ENCODE measurements at regions not wholly inside any gene's neighbourhood (a gene's known extent, or its start where the extent isn't known, plus 50 kb on each side); places are given as distances from the start of the nearest gene placed in this dataset.

GRCh38 chr7:46955531-46955930 is 626.4 kb downstream of the TNS3 start (continued):
- TF ChIP-seq POLR2AphosphoS5 (IDR thresholded peaks at IDR 0.05; ENCODE audit: low read depth, low read length) = no peak
- TF ChIP-seq SP1 (IDR thresholded peaks at IDR 0.05; ENCODE audit: low read depth) = no peak
- no peak for TF ChIP-seq JUND (IDR thresholded peaks at IDR 0.05)
- TF ChIP-seq ELF1 (IDR thresholded peaks at IDR 0.05; ENCODE audit: borderline replicate concordance, low read depth) = no peak
- no peak for TF ChIP-seq ZNF274 (IDR thresholded peaks at IDR 0.05; ENCODE audit: low read depth, low read length)

GRCh38 chr7:46954181-46954580 is 627.7 kb downstream of the TNS3 start:
- Histone ChIP-seq H3K27ac (ENCODE audit: low read depth, low read length) (no peak overlapping the region), H3K4me2 (ENCODE audit: low read length) (no peak overlapping the region), H3K79me2 (ENCODE audit: insufficient read depth, low read length) (no peaks in the 10 kb centered on the region), H3K9me3 (ENCODE audit: control insufficient read depth in 1 of 2, insufficient read depth in 1 of 2, low read depth in 1 of 2, low read length in 2 of 2) (no peaks in the 10 kb centered on the region), H3K9me2 (ENCODE audit: insufficient read depth) (no peaks in the 10 kb centered on the region), H3K36me3 (ENCODE audit: control insufficient read depth in 1 of 2, insufficient read depth in 2 of 2, low read length in 2 of 2) (no peaks in the 10 kb centered on the region), H3K4me1 (ENCODE audit: control insufficient read depth in 1 of 2, insufficient read depth in 2 of 2, low read length in 2 of 2) (no peaks in the 10 kb centered on the region), H3K27me3 (ENCODE audit: insufficient read depth, low read length) (no peaks in the 10 kb centered on the region), H3K4me3 (replicated peaks in 1 of 2; ENCODE audit: low read depth in 1 of 2, low read length in 2 of 2) (no peak overlapping the region), H2AFZ (ENCODE audit: low read depth, low read length, poor library complexity, severe bottlenecking) (no peak overlapping the region), H4K20me1 (ENCODE audit: insufficient read depth) (no peaks in the 10 kb centered on the region), H3K9ac (ENCODE audit: low read length) (no peak overlapping the region)
- ChIA-PET CTCF (no interaction called here), RAD21 (ENCODE audit: low non-redundant PET in 1 of 2, low total read pairs in 2 of 2, uncharacterized antibody in 2 of 2, unreplicated experiment in 2 of 2) (no interaction called here), POLR2A (no interaction called here)
- ATAC-seq (no peak), DNase-seq (ENCODE audit: low read depth, low spot score) (no peak)
- no TSS peak for BruUV-seq (replicated peaks)
- intact Hi-C loops (cut with micrococcal nuclease) = no loop called here
- TF ChIP-seq POLR2AphosphoS5 (IDR thresholded peaks at IDR 0.05; ENCODE audit: low read depth, low read length) = no peak
- TF ChIP-seq SIN3A (IDR thresholded peaks at IDR 0.05; ENCODE audit: low read depth) = no peak
- no peak for TF ChIP-seq SRF (IDR thresholded peaks at IDR 0.05; ENCODE audit: low read depth)
- TF ChIP-seq JUND (IDR thresholded peaks at IDR 0.05) = no peak
- no peak for TF ChIP-seq EZH2phosphoT487 (IDR thresholded peaks at IDR 0.05; ENCODE audit: borderline replicate concordance)
- no peak for TF ChIP-seq YY1 (IDR thresholded peaks at IDR 0.05; ENCODE audit: extremely low read depth, insufficient replicate concordance, low read depth, low read length)

- POLR2A ChIA-PET = no interaction called here
- no TSS peak for BruUV-seq (replicated peaks)
- Histone ChIP-seq H3K4me1 (ENCODE audit: control insufficient read depth in 1 of 2, insufficient read depth in 2 of 2, low read length in 2 of 2) (no peaks in the 10 kb centered on the region), H3K4me3 (replicated peaks in 1 of 2; ENCODE audit: low read depth in 1 of 2, low read length in 2 of 2) (no peak overlapping the region), H3K27ac (ENCODE audit: low read depth, low read length) (no peak overlapping the region), H3K79me2 (ENCODE audit: insufficient read depth, low read length) (no peaks in the 10 kb centered on the region), H3K27me3 (ENCODE audit: insufficient read depth, low read length) (no peaks in the 10 kb centered on the region), H3K9me2 (ENCODE audit: insufficient read depth) (no peaks in the 10 kb centered on the region), H2AFZ (ENCODE audit: low read depth, low read length, poor library complexity, severe bottlenecking) (no peak overlapping the region), H3K4me2 (ENCODE audit: low read length) (no peak overlapping the region), H3K36me3 (ENCODE audit: control insufficient read depth in 1 of 2, insufficient read depth in 2 of 2, low read length in 2 of 2) (no peaks in the 10 kb centered on the region), H3K9ac (ENCODE audit: low read length) (no peak overlapping the region), H4K20me1 (ENCODE audit: insufficient read depth) (no peaks in the 10 kb centered on the region), H3K9me3 (ENCODE audit: control insufficient read depth in 1 of 2, insufficient read depth in 1 of 2, low read depth in 1 of 2, low read length in 2 of 2) (no peaks in the 10 kb centered on the region)
- CTCF ChIA-PET = no interaction called here
- intact Hi-C loops (cut with micrococcal nuclease) = no loop called here
- TF ChIP-seq SRF (IDR thresholded peaks at IDR 0.05; ENCODE audit: low read depth) (no peak), ATF3 (IDR thresholded peaks at IDR 0.05) (no peak), EZH2 (IDR thresholded peaks at IDR 0.05) (no peak), FOSL1 (IDR thresholded peaks at IDR 0.05; ENCODE audit: low read depth) (no peak), ZNF274 (IDR thresholded peaks at IDR 0.05; ENCODE audit: low read depth, low read length) (no peak), YY1 (IDR thresholded peaks at IDR 0.05; ENCODE audit: extremely low read depth, insufficient replicate concordance, low read depth, low read length) (no peak), POLR2AphosphoS5 (IDR thresholded peaks at IDR 0.05; ENCODE audit: low read depth, low read length) (no peak), ELF1 (IDR thresholded peaks at IDR 0.05; ENCODE audit: borderline replicate concordance, low read depth) (no peak), CBX3 (IDR thresholded peaks at IDR 0.05; ENCODE audit: low read depth) (no peak), TCF7L2 (IDR thresholded peaks at IDR 0.05; ENCODE audit: borderline replicate concordance, extremely low read depth, insufficient read depth, insufficient read length) (no peak)
- ATAC-seq = no peak
- RAD21 ChIA-PET (ENCODE audit: low non-redundant PET in 1 of 2, low total read pairs in 2 of 2, uncharacterized antibody in 2 of 2, unreplicated experiment in 2 of 2) = no interaction called here
- no peak for DNase-seq (ENCODE audit: low read depth, low spot score)
Measured at GRCh38 chr7:46953008-46953407, 628.9 kb downstream of the TNS3 start.
